Fibroblast of skin of left quadriceps (primary cell): ENCODE measurements at regions not wholly inside any gene's neighbourhood (a gene's known extent, or its start where the extent isn't known, plus 50 kb on each side); places are given as distances from the start of the nearest gene placed in this dataset.
"Not testable (repeated sequence)": the region's sequence is repeated elsewhere in the genome, so short reads cannot be mapped to it uniquely, and the experiment has no call there.

Source experiments
- DNase-seq, 2 experiments: peaks; one replicate each; pipeline ENCODE4 v3.0.0-alpha.2; 2013; ENCODE audit warnings: low read depth in 2 of 2

DNA sequence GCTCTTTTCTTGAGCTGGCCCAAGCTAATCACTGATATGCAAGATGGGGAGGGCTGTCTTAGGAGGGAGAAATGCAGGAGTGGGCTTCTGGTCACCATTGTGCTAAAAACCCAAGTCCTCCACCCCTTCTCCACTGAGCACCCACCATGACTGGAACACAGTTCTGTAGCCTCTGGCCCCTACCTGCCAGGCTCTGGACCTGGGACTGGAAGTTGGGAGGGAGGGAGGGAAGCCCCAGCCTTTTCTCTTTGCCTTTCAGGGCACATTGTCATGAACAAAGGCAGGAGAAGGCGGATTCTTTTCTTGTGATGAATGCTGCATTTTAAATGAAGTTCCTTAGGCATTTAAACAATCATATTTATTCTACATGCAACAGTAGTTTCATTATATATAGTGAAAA, 559.1 kb upstream of the TRPC7 start:
- no peak for DNase-seq

DNA sequence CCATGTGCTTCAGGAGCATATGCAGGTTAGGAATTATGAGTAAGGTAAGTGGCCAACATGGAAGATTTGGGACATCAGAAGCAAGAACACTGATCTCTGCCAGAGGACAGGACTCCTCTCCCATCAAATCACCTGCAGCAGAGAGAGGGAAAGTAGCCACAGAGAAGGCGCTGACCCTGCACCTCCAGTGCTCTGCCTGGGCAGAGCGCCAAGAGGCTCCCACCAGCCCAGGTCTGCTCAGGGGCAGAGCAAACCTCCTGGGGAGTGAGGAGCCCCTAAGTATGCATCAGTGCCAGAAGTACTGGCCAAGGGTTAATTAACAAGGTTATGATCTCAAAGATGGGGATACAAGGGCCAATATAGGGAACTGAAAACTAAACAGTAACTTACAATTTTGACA, 545.3 kb upstream of the TRPC7 start:
- no peak for DNase-seq

DNA sequence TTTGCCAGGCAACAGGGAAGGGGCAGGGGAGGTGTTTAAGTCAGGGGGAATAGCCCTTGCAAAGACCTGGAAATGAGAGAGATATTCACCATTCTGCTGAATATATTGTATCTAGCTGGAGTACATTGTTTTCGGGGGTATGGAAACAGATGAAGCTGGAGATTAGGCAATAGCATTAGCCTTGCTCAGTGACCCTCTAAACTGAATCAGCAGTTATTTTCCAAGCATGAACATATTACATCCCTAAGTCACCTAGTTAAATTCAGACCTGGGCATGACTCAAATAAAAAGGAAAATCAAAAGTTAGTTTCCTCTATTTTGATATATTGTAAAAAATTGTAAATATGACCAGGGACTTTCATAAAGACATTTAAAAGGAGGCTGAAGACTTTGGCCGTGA, 544.6 kb upstream of the TRPC7 start:
- DNase-seq, result no peak

DNA sequence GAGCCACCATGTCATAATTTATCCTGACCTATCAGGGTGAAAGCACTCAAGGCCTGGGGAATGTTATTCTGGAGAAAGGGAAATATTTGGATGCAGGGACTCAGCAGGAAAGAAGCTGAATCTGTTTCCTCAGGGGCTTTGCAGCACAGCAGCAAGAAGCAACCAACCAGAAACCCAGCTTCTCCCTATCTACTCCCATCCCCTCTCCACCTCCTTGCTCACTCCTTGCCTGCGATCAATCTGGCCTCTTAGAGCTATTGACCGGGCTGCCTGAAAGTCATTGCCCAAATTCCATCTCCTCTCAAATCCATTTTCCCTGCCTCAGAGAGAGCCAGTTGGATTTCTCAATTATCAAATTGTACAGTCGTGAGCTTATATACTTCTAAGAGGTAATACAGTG, 542.0 kb upstream of the TRPC7 start:
- no peak for DNase-seq

DNA sequence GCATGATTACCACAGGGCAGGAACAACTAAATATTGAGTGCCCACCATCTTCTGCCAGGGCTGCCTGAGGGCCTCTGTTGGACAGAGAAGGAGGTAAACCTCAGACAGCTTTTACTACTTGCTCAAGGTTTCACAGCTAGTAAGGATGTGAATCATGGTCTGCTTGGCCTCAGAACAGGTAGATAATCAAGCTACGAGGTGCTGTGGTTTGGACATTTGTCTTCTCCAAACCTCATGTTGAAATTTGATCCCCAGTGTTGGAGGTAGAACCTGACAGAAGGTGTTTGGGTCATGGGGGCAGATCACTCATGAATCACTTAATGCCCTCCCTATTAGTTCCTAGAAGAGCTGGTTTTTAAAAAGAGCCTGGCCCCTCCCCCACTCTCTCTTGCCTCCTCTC, 541.2 kb upstream of the TRPC7 start:
- no peak for DNase-seq

DNA sequence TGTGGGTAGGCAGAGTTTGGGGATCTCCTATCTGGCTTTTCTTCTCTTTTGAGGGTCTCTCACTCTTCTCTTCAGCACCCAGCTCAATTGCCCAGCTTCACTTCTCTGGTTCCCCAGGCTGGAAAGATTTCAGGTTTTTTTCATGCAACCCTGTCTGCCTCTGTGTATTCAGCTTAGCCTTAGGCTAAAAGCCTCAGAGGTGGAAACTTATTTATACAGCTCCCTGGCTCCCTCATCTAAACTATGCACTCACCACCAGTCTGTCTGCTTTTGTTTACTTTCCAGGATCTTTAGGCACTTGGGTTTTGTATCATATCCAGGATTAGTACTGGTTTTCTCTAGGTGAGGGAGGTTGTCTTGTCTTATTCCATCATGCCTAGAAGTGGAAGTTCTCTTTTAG, 540.2 kb upstream of the TRPC7 start:
- no peak for DNase-seq

DNA sequence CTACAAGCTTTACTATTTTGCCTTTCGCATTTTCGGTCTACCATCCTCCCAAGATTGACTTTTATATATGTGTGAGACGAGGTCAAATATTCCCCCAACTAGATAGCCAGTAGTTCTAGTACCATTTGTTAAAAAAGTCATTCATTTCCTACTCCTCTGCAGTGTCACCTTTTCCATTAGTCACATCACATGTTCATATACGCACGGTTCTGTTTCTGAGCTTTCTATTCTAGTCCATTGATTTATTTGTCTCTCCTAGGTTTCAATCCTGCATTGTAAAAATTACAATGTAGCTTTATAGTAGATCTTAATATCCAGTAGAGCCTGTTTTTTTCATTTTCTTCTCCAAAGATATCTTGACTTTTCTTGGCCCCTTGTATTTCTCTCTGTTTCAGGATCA, 528.7 kb upstream of the TRPC7 start:
- no peak for DNase-seq

DNA sequence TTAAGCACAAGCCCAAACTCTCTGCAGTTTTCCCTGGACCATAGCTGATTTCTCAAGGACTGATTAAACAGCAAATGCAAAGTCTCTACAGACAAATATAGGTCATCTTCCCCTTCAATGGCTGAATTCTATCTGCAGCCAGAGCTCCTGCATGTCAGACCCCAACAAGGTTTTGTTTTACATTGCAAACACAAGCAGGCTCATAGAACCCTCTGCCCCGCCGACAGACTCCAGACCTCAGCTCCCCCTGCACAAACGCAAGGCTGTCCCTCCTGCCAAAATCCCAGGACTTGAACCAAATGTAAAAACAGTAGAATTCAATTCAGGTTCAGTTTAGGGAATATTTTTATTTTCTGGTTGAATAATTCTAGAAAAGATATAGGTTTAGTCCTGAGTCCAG, 526.7 kb upstream of the TRPC7 start:
- no peak for DNase-seq

DNA sequence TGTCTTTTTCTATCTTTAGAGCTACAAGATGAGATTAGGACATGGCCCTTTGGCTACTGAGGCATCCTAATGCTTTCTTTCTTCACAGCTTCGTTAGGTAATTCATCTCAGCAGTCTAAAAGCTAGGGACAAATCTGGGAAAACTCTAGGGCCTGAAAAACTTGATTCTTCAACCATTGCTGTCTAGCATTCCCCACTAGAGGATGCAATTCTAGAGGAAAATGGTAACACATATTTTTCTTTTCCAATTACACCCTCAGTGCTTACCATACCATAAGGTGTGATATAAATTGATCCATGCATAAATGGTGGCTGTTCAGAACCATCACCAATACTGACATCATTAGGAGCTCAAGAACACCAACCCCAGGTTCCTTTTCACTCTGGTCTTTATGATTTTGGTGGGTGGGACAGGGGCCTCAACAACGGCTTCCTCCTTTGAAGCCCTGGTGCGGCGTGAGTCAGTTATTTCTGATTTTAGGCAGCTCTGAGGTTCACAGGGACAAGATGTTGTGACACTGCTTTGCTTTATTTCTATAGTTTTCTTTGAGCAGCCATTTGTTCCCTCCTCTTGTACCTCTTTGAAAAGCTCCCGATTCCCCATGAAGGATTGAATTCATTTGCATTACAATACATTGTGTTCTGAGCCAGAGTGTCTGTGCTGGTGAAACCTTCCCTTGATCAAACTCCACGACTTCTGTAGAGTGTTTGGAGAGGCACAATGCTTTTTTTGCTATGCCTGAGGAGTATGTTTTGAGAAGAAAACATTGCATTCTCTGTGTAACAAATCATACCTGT, 526.0 kb upstream of the TRPC7 start:
- no peak for DNase-seq

DNA sequence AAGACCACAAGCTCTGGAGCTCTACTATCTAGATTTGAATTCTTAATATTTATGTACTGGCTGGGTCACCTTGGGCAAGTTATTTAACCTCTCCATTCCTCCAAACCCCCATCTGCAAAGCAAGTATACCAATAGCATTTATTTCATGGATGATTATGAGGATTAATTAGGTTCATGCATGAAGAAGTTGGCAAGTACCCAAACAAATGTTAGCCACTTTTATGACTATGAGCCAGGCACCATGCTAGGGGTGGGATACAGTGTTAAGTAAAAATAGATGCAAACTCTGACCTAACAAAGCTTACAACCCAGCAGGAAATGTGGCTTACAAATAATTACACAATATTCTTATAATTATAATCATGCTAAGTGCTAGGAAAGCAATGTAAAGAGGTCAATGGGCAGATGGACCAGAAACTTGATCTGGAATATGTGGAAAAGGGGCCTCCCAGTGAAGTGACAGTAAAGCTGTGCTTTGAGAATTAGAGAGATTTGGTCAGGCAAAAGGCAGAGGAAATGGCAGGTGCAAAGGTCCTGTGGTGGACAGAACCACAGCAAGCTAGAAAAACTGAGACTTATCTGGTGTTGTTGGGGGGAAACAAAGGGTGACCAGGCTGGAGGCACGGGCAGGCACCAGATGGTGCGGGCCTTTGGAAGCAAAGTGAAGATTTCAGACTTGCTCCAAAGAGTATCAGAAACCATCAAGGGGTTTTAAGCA, 525.2 kb upstream of the TRPC7 start:
- no peak for DNase-seq

DNA sequence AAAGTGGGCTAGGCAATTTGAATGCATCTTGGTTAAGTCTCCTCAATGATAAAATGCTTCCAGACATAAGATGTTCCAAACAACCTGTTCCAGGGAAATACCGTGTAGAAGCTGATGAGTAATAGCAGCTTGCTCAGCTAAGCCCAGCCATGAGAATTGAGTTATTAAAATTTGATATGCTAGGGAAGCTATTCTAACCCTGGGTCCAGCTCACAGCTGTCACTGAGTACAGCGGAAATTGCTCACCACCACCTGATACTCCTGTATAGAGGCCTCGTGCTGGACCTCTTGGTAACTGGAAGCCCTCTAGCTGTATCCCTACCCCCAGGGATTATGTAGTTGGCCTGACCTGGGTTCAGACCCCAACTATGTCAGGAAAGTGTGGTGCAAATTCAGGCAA, 521.3 kb upstream of the TRPC7 start:
- no peak for DNase-seq

DNA sequence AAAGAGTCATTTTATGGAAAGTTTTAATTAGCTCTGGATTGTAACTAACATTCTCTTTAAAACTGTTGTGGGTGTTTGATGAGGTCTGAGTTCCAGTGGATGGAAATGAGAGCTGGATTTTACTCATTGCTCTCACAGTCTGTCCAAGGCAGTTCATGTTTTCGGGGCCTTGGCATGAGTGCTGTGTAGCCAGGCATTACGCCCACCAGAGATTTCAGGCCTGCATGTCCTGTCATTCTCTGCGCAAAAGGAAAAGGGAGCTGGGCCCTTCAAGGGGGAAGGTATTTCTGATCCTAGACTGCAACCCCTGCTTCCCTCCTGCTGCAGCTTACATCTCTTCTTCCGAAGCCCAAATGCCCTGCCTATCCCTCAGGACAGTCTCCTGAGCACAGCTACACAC, 499.6 kb upstream of the TRPC7 start:
- no peak for DNase-seq

DNA sequence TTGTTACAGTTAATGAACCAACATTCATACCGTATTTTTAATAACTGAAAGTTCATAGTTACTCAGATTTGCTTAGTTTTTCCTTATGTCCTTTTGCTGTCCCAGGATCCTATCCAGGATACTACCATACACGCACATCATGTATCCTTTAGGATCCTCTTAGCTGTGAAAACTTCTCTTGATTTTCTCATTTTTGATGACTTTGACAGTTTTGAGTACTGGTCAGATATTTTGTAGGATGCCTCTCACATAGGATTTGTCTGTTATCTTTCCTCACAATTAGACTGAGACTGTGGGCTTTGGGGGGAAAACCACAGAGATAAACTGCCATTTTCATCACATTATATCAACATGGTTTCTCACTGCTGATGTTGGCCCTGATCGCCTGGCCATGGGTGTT, 491.3 kb upstream of the TRPC7 start:
- no peak for DNase-seq

DNA sequence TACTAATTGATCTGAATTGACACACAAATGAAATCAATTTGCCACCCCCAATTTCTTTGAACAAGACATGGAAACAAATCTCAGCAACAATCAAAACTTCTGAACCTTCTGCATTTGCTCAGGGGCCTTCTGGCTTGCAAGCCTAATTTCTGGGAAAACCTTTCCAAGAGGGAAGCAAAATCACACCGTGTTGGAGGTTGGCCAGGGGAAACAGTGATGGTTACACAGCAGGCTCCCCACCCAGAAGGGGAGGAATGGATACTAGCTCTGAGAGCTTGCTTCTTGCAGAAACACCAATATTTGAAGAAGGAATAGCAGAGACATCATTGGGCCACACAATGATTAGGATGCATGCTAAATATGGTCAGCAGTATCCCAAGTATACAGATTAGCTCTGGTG, 488.6 kb upstream of the TRPC7 start:
- DNase-seq, result no peak

DNA sequence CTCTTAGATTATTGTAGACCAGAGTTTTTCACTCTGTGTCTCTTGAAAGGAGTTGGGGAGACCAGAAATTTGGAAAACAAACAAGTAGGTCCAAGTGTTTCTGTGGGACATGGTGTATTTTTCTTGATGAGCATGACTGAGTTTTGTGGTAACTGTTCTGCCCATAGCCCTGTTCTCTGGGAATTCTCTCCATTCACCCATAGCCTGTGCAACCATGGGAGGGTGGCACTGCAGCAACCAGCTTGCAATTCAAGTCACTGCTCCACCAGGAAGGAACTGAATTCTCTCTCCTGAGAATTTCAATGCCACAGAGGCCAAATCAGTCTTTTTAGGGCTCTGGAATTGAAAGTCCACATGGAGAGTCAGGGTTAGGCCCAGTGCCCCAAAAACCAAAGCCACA, 475.3 kb upstream of the TRPC7 start:
- no peak for DNase-seq

DNA sequence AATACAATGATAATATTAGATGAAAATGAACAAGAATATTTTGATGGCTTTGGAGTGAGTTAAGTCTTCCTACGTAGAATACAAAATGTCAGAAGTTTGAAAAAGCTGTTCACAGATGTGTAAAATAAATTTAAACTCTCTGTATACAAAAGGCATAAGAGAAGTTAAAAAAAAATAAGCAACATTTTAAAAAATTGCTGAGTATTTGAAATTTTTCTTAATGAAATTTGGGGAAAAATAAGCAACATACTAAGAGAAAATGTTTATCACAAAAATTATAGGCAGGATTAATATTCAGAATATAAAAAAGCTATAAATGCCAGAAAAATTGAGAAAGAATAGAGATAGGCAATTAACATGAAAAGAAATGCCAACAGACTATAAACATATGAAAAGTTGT, 470.7 kb upstream of the TRPC7 start:
- no peak for DNase-seq

DNA sequence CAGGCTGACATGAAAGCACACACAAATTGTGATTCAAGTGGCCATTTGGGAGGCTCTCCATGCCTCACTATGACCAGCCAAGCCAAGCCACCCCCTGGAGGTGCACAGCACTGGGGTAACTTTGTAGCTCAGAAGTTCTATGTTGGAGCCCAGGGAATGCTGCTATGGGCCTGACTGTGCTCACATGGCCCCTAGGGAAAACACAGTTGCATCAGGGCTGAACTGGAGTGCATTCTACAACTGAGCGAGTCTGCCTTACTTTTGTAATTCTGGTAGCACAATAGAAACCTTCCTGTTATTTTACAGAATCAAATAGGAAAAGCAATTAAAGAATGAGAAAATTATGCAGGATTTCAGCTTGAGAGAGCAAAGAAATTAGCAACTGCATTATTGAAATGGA, 455.5 kb upstream of the TRPC7 start:
- DNase-seq, result no peak

DNA sequence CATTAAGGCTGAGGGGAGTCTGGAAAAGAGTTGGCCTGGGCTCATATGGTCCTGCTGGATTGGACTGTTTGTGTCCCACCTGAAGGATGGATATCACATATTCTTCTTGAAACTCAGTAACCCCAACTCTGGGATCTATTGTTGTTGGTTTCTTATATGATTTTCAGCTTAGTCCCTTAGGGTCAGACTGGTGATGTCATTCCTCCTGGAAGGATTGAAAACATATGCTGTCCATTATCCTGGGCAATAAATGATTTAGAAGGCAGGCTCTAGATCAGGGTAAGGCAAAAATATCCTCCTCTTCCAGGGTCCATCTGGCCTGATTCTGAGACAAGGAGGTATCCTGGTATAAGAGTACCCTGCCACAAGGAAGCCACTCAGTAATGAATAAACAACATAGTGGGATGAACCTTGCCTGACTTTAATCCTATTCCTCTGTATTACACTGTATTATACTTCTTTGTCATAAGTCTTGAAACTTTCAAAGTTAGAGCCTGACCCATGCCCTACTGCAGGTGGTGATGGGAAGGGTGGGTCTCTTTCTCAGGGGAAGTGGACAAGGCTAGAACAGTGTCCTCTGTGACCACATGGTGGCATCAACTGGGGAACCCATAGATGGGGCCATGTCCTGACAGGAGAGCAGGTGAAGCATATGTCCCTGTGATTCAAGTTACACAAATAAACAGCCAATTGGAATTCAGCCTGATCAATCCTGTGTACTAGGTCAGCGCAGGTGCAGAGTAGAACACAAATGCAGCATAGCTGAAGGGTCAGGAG, 454.4 kb upstream of the TRPC7 start:
- DNase-seq, result no peak

DNA sequence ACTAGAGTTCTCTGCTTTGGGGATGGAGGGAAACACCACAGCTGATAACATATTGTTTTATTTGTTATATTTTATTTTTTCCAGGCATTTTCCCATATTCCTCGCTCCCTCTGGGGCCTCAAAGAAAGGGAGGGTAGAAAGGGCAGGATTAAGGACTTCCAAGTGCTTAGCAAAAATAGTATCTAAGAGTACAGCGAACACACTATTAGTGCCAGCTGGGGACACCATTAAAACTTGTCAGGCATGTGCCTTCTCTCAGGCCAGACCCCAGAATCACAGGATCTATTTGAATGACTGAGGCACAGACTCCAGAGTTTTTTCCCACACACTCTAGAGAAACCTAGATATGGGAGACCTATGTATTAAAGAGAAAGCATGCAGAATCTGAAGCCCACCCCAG, 451.0 kb upstream of the TRPC7 start:
- no peak for DNase-seq

DNA sequence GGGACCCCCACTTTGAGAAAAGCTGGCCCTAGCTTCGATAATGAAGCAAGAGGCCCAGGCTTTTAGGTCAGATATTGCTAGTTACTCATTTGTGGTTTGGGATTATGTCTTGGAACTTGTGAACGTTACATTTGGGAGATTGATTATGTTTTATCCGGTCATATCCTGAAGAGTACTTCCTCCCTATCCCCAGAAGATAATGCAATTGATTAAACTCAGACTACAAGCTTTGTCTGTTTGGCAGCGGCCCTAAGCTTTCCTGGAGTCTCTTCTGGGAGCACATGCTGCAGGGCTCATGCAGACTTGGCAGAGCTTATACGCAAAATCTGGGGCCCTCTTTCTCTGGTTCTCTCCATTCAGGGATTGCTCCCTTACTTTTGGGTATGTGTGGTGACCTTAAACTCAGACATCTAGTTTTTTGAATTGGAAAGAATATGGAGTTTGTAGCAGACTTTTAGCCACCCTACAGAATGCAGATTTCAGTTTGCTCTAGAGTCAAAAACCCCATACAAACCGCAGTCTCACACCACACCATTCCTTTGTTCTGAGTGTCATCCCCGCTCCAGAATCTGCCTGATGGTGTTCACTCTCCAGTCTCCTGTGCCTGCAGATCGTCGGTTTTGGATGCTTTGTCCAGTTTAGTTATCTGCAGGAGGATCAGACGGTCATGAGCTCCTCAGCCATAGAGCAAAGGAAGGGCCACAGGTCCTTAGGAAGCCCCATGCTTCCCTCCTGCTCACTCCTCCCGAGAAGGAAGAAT, 449.5 kb upstream of the TRPC7 start:
- DNase-seq, result peak; percentile 72 to 77

DNA sequence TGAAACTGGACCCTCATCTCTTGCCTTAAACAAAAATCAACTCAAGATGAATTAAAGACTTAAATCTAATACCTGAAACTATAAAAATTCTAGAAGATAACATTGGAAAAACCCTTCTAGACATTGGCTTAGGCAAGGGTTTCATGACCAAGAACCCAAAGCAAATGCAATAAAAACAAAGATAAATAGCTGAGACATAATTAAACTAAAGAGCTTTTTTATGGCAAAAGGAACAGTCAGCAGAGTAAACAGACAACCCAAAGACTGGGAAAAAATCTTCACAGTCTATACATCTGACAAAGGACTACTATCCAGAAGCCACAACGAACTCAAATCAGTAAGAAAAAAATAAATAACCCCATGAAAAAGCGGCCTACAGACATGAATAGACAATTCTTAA, 446.9 kb upstream of the TRPC7 start:
- DNase-seq, result not testable (repeated sequence)

DNA sequence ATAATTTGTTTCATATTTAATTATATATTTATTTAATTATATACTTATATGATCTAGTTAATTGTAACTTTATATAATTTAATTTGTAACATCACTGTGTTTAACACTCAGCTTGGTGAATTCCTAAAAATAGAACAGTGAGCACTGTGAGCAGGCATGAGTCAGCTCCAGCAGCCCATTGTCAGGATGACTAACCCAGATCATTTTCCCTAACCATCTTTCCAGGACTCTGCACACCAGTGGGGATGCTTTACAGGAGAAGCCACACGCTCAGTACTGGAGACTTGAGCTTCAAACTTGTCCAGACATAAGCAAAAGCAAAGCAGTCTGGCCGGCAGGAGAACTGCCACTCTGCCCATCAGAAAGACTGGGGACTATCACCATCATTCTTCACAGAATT, 446.2 kb upstream of the TRPC7 start:
- peak; percentile 75 to 78 for DNase-seq
